IPS-18c (cell line): ENCODE measurements at regions not wholly inside any gene's neighbourhood (a gene's known extent, or its start where the extent isn't known, plus 50 kb on each side); places are given as distances from the start of the nearest gene placed in this dataset.

Experiments
- H3K4me3 ChIP-seq: 2 replicates; pipeline ENCODE4 v1.7.0; 2013; ENCODE audit warnings: low read depth, mild to moderate bottlenecking, low read length, moderate library complexity; ENCODE audit not compliant: insufficient read depth
- H3K9me3 ChIP-seq: one replicate; pipeline ENCODE4 v1.6.1; 2013; ENCODE audit warnings: mild to moderate bottlenecking, low read length, moderate library complexity; ENCODE audit not compliant: control insufficient read depth, insufficient read depth

DNA sequence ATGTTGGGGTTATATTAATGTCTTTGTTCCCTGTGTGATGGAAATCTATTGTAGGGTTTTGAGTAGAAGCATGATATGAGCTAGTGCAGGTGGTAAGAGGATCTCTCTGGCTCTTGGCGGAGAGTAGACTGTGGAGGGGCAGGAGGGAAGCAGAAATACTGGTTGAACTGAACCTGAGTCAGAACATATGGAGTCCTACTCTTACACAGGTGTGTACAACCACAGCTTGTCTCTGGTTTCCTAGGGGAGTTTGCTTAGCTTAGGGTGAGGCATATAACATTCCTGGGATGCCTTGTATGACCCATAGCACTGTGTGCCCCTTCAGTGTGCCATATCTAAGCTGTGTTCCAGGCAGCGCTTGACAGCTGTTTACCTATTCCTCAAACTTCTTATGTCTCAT lies 97.3 kb upstream of the GCFC2 start:
- Histone ChIP-seq H3K9me3 (no peaks in the 10 kb centered on the region), H3K4me3 (no peak overlapping the region)

DNA sequence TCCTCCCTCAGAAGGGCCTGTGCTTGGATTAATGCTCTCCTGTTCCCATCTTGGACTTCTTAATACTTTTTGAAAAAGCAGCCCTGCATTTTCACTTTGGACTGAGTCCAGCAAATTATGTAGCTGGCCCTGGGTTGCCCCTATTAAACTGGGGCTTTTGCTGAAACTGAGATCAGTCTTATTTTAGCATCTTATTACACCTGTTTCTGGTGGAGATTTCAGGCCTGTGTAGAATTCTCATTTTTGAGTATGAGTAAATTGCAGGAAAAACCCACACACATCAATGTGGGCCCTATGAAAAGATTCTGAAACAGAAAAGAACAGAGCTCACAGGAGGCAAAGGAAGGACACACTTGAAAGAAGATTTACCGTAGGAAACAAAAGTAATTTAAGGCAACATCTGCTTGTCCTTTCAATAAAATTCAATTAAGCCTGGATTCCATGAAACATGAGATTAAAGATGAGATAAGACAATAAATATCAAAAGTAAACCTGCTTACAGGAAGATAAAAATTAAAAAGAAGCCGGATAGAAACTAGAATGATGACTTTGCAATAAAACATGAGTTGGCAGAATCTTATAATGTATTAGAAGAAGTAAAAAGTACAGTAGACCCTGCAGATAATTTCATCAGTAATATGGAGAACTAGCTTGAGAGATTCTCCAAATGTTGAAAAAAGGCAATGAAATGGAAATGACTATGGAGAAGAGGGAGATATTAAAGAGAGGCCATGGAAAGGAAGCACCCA lies 90.7 kb upstream of the GCFC2 start:
- H3K4me3 ChIP-seq, result no peak overlapping the region

DNA sequence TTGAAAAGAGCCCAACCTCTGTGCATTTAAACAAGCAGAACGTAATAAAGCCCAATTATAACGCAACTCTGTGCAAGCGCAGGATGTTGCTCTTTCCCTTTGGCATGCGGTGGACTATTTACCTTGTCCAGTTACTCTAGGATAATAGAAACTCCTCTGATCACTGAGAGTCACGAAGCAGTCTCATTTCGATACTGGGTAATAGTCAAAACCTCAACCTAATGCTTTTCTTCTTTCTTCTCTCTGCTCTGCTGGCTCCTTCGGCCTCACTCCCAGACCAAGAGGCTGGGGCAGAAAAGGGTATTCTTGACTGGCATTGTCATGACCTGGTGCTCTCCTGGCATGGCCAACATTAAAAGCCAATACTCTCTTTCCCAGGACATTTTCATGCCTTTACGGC lies 89.7 kb upstream of the GCFC2 start:
- H3K4me3 ChIP-seq, result no peak overlapping the region
- H3K9me3 ChIP-seq, result no peaks in the 10 kb centered on the region

More for the DNA sequence above, 90.7 kb upstream of the GCFC2 start:
- H3K9me3 ChIP-seq, result no peaks in the 10 kb centered on the region

DNA sequence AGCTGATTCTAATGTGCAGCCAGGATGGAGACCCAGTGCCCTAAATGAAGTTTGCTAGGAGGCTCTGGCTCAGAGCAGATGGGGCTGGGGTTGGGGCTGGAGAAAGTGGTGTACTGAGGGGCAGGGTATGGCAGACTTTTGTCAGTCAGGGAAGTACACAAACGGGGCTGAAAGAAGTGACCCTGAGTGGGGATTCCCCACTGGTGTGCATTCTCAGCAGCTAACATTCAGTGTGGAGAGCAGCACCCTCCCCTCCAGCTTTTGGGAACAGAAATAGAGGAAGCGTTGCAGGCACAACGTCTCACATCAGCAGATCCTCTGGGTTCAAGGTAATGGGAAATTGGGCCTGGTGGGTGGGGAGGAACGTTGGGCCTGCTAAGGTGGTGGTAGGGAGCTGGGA lies 89.1 kb upstream of the GCFC2 start:
- Histone ChIP-seq H3K9me3 (no peaks in the 10 kb centered on the region), H3K4me3 (no peak overlapping the region)

DNA sequence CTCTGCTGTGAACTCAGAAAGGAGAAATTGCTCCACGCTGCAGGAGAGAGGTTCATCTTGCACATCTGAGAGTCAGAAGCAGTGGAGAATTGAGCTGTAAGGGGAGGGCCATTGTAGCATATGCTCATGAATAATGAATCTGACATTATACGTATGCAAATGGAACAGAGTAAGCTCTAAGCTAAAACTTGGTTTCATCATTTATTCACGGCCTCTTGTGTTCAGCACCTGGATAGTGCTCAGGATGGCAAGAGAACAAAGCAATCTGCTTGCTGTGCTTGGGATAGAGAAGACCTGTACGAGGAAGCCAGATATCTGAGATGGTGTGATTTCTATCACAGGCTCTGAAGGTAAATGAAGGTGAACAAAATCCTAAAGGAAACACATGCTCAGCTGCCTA lies 87.9 kb upstream of the GCFC2 start:
- H3K9me3 ChIP-seq, result no peaks in the 10 kb centered on the region
- no peak overlapping the region for H3K4me3 ChIP-seq

DNA sequence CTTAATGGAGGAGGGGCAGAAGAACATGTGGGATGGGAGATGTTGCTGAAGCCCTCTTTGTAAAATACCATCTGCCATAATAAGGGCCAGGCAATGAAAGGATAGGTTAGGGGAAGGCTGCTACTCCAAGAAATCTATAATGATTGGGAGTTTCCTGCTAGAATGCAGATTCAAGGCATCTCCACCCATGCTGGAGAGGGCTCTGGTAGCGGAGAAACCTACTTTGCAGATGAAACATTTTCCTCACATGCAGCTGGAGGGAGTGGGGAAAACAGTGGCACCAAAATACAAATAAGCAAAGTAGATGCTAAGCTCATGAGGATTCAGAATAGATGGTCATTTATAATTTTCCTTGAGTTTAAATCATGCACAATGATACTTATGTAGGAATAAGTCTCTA lies 82.3 kb upstream of the GCFC2 start:
- Histone ChIP-seq H3K9me3 (no peaks in the 10 kb centered on the region), H3K4me3 (no peak overlapping the region)

DNA sequence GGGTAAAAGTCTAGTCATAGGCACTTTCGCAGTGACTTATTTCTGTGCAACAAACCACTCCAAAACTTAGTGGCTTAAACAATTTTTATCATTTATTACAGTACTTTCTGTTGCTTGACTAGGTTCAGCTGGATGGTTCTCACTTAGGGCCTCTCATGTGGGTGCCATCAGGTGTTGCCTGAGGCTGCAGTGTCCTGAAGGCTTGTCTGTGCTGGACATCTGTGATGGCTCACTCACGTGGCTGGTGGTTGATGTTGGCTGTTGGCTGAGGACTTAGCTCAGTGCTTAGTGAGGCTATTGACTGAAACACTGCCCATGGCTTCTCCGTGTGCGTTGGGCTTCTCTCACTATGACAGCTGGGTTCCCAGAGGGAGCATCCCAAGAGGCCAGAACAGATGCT lies 81.4 kb upstream of the GCFC2 start:
- Histone ChIP-seq H3K4me3 (no peak overlapping the region), H3K9me3 (no peaks in the 10 kb centered on the region)

DNA sequence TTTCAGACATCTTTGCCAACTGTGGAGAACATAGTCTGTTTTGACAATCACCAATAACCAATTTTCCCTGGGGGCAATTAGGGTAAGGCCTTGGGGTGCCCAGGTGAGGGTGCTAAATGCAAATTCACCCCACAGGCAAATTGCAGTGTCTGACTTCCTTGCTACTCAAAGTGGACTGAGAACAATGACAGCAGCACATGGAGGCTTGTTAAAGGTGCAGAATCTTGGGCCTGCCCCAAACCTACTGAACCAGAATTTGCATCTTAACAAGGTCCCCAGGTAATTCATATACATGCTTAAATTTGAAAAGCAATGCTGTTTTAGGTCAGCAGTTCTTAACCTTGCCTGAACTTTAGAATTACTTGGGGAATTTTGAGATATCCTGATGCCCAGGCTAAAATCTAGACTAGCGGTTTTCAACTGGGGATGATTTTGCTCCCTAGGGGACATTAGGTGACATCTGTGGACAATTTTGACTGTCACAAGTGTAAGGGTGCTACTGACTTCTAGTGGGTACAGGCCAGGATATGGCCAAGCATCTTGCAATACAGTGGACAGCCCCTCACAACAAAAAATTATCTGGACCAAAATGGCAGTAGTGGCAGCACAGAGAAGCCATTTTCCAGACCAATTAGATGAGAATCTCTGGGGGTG lies 80.2 kb upstream of the GCFC2 start:
- H3K9me3 ChIP-seq, result no peaks in the 10 kb centered on the region
- H3K4me3 ChIP-seq, result no peak overlapping the region

DNA sequence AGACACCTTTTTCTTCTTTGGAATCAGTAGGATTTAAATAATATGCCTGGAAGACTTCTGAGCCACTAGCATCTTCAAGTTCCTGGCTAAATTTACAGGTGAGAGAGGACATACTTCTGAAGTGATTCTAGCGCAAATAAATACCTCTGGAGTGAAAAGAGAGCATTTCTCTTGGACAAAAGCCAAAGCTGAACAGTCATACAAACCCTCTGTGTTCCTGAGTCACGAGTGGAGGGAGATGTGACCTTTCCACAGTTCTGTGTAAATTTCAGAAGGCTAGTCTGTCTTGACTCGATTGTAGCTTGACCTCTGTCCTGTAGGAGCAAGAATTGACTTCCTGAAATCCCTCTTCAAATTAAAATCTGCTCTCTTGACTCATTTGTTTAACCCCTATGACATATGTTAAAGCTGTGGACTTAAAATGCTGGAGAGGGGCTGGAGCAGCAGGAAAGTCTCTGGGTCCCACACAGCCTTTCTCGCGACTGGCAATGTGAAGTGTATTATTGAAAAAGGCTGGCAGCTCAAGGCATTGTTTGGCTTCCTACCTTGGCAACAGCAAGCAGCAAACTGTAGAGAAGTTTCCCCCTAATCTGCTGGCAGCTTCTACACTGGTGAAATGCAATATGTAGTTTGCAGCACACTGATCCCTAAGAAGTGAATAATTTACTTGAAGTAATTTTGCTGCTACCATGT lies 79.6 kb upstream of the GCFC2 start:
- no peak overlapping the region for H3K4me3 ChIP-seq
- no peaks in the 10 kb centered on the region for H3K9me3 ChIP-seq

DNA sequence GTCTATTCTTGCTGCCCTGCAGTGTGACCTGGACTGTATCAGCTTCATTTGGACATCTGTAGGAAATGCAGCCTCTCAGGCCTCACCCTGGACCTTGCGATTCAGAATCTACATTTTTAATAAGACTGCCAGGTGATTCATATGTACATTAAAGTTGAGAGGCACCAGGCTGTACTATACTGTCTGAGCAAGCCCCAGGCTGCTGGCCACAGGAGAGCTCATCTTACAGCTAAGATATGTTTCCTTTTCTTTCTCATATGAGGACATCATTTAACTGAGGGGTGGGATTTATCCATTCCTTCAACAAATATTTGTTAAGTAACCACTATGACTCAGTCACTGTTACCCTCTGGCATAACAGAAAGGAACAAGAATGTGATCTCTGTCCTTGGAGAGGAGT lies 78.2 kb upstream of the GCFC2 start:
- Histone ChIP-seq H3K4me3 (no peak overlapping the region), H3K9me3 (no peaks in the 10 kb centered on the region)

DNA sequence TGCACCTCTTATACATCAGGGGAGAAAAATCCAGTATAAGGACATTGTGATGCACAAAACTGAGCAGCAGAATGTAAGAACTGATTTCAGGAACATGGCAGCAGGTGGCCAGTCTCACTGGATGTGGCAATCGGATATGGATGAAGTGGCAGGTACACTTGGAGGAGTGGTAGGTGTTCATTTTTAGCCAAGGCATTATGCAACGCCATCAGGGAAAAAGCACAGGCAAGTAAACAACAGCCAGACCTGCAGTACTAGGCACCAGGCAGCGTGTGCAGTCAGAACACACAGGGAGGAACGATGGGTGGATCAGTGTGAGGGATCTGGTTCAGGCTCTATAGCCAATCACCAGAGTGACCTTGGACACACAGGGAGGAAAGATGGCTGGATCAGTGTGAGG lies 77.4 kb upstream of the GCFC2 start:
- Histone ChIP-seq H3K9me3 (no peaks in the 10 kb centered on the region), H3K4me3 (no peak overlapping the region)

DNA sequence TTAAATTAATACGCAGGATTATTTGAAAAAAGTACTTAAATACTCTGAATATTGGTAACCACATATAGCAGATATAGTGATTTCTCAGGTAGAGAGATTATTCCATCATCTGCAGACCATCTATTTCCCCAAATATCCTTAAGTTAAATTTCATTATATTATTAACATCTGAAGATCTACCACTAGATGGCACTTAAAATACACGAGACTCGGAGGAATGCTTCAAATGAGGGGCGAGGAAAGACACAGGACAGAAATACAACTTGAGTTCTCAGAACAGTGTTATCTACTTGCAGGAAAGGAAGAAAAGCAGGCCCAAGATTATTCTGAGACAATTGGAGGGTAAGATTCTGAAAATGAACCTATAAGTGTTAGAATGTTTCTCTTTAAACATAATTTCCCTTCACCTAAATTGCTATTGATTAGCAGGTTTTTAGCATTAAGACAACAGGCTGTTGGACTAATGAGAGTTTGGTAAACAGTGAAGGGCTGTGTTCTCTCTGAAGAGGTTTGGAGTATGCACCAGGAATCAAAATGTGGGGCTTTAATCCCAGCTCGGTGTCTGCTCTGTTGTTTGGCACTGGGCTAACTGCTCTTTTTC lies 76.9 kb upstream of the GCFC2 start:
- Histone ChIP-seq H3K4me3 (no peak overlapping the region), H3K9me3 (no peaks in the 10 kb centered on the region)

DNA sequence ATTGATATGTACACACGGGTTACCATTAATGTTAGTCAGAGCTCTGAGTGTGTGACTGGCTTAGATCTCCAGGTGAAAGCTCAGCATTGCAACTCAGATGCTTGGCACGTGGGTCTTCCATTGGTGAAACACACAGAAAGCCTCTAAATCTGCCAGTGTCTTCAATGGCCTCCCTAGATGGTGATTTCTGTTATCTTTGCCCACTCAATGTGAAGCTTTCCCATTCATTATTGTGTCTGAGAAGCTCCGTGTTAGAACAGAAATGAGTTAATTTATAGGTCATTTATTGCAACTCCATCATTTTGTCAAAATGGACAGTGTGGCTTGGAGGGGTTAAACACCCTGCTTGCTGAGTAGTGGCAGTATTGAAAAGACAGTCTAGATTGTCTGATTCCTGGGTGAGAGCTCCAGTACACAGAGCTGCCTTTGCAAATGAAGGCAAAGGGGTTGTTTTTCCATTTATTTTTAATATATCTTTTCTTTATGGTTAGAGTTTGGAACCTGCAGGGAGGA lies 64.7 kb upstream of the GCFC2 start:
- H3K9me3 ChIP-seq, result peaks cover 3% of the 10 kb centered on the region
- no peak overlapping the region for H3K4me3 ChIP-seq

DNA sequence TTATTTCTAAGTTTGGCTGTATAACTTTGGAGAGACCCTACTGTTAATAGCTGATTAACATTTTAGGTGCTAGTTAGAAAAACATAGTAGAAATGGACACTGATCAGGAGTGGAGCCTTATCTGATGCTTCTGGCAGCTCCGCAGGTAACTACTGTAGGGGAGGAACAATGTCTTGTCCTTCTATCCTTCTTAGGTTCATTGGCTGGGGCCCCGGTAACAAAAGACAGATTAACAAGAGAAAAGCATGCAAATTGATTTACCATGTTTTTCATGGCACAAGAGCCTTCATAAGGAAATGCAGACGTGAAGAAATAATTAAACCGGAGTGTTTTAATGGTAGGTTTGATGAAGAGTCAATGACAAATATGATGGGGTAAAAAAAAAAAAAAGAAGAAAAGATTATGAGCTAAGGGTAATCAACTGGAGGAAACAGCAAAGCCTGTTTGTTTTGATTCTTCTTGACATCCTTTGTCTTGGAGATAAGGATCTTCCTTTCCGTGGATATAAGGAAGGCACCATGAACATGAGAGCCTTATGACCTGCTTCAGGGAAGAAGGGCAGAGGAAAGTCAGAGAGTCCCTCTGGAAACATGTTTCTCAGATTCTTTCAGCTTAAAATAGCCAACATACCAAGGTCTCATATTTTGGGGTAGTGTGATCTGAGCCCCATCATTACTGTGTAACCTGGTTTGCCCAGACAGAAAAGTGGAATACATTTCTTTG lies 62.4 kb upstream of the GCFC2 start:
- Histone ChIP-seq H3K9me3 (no peaks in the 10 kb centered on the region), H3K4me3 (no peak overlapping the region)

DNA sequence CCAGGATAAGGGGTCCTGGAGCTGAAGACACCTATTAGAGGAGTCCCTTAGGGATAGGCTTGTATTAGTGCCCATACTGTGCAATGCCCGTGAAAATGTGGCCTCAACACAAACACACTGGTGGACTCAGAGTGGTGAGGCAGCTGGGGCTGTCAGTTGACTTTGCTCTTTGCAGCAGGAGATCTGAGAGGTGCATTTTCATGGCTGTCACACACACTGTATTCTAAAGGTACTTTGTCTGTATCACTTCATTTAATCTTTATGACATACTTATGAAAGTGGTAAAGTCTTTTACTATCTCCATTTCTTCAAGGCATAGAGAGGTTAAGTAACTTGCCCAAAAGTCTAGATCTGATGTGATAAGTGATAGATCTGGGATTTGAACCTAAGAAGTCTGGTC lies 55.1 kb upstream of the GCFC2 start:
- Histone ChIP-seq H3K9me3 (peaks cover 2% of the 10 kb centered on the region), H3K4me3 (no peak overlapping the region)

DNA sequence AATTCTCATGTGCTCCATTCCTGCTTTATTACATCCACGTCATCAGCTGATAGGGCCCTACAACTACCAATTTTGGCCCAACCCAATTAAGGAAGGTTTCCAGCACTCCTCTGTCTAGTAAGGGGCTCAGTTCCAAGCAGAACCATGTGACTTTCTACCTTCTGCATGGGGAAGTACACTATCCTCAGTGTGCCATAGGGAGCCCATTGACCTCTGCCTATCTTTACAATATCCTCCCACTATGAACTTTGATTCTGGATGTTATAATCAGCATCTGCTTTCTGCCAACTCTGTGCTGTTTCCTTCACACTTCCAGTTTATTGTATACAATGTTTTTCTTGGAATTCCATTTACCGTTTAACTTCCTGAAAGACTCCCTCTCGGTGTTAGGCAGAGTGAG lies 53.9 kb upstream of the GCFC2 start:
- H3K4me3 ChIP-seq, result no peak overlapping the region
- H3K9me3 ChIP-seq, result peaks cover 2% of the 10 kb centered on the region
